G401 (cell line): ENCODE measurements at regions not wholly inside any gene's neighbourhood (a gene's known extent, or its start where the extent isn't known, plus 50 kb on each side); places are given as distances from the start of the nearest gene placed in this dataset.
"Not testable (repeated sequence)": the region's sequence is repeated elsewhere in the genome, so short reads cannot be mapped to it uniquely, and the experiment has no call there.

ENCODE experiments used
- DNase-seq: peaks from one replicate; pipeline ENCODE4 v3.0.0-alpha.2; 2015; ENCODE audit warnings: low spot score
- in situ Hi-C: cut with HindIII; loops from 2 replicates; pipeline ENCODE4 v1.10.0; 2016; ENCODE audit warnings: low sequenced_read_pairs, mixed read lengths

GRCh38 chr7:115802415-115802814, 228.1 kb downstream of the TFEC start:
- DNase-seq, result no peak
- in situ Hi-C loops, result no loop called here

DNA sequence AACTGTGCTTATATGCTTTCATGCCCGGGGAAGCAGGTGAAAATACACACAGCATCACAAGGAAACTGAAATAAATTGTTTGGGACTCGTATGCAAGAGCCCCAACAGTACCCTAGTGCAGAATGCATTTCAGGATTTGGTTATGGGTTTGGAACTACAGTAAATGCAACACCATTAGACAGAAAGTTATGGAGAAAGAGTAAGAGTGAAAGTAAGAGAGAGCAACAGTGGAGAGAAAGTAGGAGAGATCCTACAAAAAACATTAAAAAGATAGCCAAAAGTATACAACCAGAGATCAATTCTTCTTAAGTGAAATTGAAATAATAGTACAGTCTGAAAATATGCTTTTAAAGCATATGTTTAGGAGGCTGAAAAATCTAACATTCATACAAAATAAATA, 231.1 kb downstream of the TFEC start:
- DNase-seq, result no peak
- in situ Hi-C loops, result no loop called here

- in situ Hi-C loops, result no loop called here
- DNase-seq, result no peak
Measured at GRCh38 chr7:115793958-115794702, 236.4 kb downstream of the TFEC start.

DNA sequence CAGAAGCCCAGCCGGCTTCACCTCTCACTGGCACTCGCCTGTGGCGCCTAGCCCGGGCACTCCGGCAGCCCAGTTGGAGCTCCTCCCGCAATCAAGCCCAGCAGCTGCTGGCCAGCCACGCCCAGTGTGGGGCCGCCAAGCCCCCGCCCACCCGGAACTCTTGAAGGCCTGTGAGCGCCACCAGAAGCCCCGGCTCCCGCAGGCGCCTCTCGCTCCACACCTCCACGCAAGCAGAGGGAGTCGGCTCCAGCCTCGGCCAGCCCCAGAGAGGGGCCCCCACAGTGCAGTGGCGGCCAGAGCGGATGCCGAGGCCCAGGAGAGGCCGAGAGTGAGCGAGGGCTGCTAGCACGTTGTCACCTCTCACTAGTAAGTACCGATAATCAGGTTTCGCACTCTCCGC, 240.7 kb downstream of the TFEC start:
- in situ Hi-C loops, result no loop called here
- no peak for DNase-seq

DNA sequence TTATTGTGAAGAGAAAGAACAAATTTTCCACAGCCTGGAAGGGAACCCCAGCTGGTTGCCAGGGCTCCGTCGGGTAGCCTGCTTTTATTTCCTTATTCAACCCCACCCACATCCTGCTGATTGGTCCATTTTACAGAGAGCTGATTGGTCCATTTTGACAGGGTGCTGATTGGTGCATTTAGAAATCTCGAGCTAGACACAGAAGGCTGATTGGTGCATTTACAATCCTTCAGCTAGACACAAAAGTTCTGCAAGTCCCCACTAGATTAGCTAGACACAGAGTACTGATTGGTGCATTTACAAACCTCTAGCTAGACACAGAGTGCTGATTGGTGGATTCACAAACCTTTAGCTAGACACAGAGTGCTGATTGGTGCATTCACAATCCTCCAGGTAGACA, 241.1 kb downstream of the TFEC start:
- in situ Hi-C loops, DNase-seq: not testable (repeated sequence)

DNA sequence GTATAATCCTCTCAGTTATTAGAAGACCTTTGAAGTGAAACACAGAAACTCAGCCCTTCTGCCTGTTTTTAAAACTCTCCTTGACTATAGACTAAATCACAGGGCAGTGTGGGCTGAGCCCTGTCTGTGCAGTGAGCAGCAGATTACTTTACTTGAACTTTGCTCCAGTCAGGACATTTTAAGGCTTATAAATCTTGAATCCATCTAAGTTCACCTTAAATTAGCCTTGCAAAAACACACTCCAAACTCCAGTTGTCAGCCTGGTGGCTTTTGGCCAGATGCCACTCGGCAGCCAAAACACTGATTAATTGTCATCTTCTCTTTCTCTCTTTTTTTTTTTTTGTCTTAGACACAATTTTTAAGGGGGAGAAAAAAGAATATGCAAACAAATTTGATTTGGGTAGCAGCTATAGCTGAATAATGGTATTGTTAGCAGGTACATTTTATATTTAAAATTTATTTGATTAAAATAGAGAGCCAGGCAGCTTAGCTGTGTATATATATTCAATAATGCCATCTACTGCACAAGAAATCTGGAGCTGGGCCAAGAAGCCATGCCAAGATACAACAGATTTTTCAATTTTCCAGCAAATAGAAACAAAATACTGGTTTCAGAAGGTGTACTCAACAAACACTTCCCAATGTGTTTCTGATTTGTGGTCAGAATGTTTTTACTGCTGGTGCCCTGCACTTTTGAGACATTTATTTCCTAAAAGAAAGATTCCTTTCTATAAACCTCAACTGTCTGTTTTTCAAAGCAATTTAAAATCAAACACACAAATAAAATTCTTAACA, 247.7 kb downstream of the TFEC start:
- no peak for DNase-seq
- in situ Hi-C loops, result no loop called here

DNA sequence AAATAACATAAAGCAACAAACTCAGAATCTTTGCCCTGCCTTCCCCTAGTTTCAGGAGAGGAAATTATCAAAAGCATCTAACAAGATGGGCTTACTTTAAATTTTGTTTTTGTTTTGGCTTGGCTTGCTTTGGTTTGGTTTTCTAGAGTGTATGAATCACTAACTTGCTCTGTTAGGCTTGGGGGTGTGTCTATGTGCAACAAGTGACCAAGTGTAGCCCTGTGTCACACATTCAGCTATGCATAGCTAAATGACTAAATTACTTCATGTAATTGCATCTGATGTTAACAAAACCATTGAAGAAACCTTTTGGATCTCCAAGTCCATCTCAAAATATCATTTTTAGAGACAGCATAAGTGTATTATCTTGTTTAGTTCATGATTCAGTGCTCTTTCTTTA, 251.0 kb downstream of the TFEC start:
- in situ Hi-C loops, result no loop called here
- no peak for DNase-seq

- no peak for DNase-seq
- in situ Hi-C loops, result no loop called here
Measured at GRCh38 chr7:115775981-115776380, 254.6 kb downstream of the TFEC start.

DNA sequence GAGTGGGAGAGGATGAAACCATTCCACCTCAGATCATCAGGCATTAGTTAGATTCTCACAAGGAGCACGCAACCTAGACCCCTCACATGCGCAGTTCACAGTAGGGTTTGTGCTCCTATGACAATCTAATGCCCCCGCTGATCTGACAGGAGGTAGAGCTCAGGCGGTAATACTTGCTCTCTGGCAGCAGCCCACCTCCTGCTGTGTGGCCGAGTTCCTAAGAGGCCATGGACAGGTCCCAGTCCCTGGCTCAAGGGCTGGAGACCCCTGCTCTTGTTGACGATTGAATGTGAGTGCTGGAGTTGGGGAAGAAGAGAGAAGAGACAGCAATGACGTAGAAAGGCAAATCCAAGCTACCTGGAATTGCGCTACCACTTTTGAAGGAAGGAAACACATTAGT, 267.2 kb downstream of the TFEC start:
- in situ Hi-C loops, result no loop called here
- no peak for DNase-seq

GRCh38 chr7:115758025-115758424, 272.5 kb downstream of the TFEC start:
- in situ Hi-C loops, result no loop called here
- no peak for DNase-seq

GRCh38 chr7:115754226-115754625, 276.3 kb downstream of the TFEC start:
- DNase-seq, result no peak
- in situ Hi-C loops, result no loop called here

- in situ Hi-C loops, result no loop called here
- DNase-seq, result no peak
Measured at GRCh38 chr7:115749924-115750323, 280.6 kb downstream of the TFEC start.

DNA sequence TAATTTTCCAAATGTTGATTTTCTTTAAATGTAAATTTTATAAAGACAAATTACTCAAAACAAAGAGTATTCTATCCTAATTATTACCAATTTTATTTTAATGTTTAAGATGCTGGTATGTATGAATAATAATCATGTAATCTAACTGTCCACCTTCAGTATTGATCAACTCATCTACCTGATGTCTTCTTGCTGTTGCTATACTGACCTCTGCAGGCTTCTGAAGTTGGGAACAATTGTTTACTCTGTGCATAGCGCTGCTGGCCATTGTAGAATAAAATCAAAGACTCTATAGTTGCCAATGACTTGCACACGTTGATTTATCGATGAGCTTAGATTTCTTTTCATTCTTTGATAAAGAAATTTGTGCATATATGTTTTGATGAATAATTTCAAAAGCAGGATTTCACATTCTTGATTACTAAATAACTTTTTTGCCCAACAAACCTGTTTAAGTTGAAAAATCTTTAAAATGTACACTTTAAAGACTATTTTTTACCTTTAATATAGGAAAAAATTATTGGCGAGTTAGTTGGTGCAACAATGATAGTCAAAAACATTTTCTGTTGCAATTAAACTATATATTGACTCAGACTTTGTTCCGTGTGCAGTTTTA, 282.3 kb downstream of the TFEC start:
- in situ Hi-C loops, result no loop called here
- peak; percentile 7 for DNase-seq

GRCh38 chr7:115747174-115747573, 283.4 kb downstream of the TFEC start:
- in situ Hi-C loops, result no loop called here
- DNase-seq, result no peak

DNA sequence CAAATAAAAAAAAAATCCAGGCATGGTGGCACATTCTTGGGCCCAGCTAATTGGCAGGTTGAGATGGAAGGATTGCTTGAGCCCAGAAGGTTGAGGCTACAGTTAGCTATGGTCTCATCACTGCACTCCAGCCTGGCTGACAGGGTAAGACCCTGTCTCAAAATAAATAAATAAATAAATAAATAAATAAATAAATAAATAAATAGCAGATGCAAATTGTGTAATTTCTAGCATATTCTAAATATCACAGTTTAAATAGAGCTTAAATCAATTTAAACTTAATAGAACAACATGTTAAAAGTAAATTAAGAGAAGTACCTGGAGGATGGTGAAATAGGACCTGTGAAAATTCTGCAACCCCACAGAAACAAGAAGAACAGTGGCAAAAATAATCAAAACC, 290.5 kb downstream of the TFEC start:
- in situ Hi-C loops, result no loop called here
- no peak for DNase-seq

- no peak for DNase-seq
- in situ Hi-C loops, result no loop called here
Measured at GRCh38 chr7:115734641-115735040, 295.9 kb downstream of the TFEC start.

- in situ Hi-C loops, result no loop called here
- DNase-seq, result no peak
Measured at GRCh38 chr7:115731796-115732471, 298.6 kb downstream of the TFEC start.

GRCh38 chr7:115728518-115728917, 302.0 kb downstream of the TFEC start:
- in situ Hi-C loops, result no loop called here

DNA sequence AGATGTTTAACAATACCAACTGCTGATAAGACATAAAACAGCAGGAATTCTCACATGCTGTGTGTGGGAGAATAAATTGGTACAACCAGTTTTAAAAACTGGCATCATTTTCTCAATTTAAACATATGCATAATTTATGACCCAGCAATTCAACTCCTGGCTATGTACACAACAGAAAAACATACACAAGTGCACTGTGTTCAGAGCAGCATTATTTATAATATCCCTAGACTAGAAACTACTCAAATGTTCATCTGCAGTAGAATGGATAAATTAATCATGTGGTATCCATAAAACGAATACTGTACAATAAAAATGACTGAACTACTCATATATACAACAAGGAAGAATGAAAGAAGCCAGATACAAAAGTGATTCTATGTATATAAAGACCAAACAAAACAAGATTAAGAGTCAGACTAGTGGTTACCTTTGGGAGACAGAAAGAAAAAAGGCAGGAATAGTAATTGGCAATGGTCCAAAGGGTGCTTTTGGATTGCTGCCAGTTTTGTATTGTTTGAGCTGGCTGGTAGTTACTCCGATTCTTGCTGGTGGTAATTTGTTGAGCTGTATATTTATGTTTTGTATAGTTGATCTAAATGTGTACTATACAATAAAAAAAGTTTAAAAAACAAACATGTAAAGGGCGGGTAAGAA, 306.0 kb downstream of the TFEC start:
- DNase-seq, result no peak
- in situ Hi-C loops, result no loop called here

More at GRCh38 chr7:115728518-115728917, 302.0 kb downstream of the TFEC start:
- no peak for DNase-seq
